HG03064 (cell line): ENCODE measurements at regions not wholly inside any gene's neighbourhood (a gene's known extent, or its start where the extent isn't known, plus 50 kb on each side); places are given as distances from the start of the nearest gene placed in this dataset.

ENCODE experiments used
- ATAC-seq: cut with Tn5 transposase; IDR thresholded peaks from one replicate; pipeline ENCODE4 v1.9.1; 2021; ENCODE audit warnings: low read depth; ENCODE audit not compliant: unreplicated experiment

DNA sequence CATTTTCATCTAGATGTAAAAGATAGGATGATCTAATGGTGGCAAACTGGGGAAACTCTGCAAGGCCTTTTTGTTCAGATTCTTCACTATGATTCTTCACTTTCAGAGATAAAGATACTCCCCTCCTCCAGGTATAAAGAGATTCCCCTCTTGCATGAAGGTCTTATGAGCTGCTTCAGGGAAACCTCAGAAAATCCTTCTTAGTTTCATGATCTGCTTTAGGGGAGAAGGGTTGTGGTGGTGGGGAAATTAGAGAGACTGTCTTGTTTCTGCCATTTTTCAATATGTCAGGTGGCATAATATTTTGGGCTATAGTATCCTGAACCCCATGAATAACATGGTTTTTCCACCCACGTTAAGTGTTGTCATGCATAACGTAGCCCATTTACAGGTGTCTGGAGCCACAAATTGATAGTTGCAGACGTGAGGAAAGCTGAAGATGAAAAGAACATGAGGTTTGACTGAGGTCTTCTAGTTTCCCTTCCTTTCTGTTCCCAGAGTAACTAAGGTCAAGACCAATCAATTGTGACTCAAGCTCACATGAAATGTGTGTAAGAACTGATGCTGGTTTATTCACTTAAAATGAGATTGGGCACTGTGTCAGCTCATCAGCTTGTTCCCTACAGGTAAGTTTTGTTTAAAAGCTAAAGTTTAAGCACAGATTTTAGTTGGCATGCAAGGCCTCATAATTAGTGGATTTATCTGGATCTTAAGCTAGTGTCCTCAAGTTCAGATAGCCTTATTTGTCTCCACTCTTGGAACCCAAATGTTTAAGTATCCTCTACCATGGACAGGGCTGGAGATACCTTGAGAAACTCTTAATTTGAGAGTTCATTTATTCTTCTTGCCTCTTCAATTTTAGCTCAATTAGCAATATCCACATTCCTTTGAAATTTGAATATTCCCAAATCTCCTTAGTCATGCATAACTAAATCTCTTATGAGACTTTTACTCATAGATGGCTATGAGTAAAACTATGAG lies 304.5 kb upstream of the FANCL start:
- no peak for ATAC-seq

DNA sequence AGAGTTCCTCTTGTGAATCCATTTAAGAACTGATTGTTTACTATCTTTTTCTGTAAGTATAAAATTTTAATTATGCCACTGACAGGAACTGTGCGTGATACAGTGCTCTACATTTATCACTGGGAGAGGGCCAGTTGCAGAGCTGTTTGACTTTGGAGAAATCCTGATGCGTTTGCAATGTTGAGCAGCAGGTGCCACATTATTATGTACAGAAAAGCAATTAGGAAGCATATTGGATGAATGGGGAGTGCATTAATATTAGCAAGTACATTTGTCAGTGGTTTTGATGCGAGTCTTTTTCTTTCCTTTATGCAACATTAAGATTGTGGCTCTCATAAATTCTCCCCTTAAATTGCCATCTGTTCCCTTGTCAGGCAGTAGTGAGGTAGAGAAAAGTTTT lies 302.3 kb upstream of the FANCL start:
- ATAC-seq, result no peak

DNA sequence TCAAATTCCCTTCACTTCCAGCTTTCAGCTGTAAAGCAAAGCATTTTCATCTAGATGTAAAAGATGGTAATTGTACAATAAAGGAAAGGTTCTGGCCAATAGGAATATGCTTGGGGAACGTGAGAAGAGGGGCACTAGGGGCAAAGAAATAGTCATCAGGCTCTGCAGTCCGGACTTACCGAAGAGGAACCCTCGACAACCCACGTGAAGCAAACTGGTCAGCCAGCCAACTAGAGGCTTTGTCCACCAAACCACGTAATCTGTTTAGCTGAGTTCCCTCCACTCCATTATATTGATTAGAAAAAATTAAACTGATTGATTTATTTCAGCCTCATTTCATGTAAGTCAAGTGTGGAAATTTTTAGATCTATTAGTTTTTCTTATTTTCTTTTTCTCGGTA lies 300.4 kb upstream of the FANCL start:
- ATAC-seq, result no peak

DNA sequence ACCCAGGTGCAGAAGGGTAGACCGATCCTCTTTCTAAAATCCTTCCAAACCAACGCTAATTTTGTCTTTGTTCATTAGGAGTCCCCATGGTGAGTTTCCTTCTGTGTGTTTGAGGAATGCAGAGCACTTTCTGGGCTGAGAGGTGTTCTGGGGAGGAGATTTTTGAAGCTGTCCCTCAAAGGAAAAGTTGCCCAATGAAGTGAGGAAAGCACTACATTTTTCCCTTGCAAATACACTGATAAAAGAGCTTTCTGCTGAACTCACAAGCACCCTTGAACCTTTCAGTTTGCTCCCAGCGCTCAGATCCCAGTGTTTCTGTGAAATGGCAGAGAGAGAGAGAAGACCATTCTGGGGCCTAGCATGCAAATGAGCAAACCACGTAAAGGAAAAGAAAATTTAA lies 299.6 kb upstream of the FANCL start:
- no peak for ATAC-seq

DNA sequence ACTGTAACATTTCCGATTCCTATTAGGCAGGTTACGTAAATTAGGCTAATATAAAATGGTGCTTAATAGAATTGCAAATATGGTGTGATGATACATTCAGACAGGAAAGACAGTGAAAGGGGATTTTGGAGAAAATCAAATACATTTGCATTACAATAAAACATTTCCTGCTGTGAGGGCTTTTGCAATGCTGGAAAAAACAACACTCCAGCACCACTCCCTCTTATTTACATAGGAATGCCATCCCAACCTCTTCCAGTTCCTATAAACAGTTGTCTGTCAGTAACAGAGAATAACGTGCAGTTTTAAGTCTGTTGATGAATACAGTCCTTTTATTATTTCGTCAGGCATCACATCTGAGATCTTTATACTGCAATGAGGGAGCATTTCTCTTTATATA lies 298.8 kb upstream of the FANCL start:
- no peak for ATAC-seq

DNA sequence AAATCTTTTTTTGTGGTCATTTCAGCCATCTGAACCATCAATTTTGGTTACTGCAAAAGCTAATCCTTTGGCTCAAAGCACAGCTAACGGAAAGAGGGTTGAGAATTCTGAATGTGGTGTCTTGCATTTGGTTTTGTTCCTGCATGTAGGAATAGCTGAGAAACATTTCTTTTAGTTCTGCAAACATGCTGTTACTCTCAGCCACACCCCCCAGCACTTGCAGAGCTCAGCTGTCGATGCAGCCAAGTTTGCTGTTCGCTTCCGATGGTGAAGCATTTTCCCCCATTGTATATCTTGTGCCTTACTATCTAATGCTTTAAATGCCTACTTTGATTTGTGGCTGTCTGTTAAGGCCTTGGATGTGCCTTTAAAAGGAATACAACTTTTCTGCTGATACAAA lies 294.9 kb upstream of the FANCL start:
- ATAC-seq, result no peak

DNA sequence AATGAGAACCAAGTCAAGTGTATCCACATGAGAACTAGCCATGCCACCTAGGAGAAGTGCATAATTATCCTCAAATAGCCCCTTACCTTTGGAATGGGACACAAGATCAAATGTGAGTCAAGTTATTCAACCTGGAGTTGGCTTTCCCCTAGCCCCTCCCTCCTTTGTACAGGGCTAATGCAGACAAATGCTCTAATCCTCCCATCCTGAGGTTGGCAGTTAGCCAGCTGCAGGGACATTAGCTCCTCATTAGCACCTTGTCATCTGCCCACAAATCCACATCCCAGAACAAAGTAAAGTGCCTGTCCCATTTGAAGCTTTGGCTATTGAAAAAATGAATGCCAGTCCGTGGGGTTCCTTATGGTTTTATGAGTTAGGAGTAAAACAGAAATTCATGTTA lies 294.1 kb upstream of the FANCL start:
- no peak for ATAC-seq

DNA sequence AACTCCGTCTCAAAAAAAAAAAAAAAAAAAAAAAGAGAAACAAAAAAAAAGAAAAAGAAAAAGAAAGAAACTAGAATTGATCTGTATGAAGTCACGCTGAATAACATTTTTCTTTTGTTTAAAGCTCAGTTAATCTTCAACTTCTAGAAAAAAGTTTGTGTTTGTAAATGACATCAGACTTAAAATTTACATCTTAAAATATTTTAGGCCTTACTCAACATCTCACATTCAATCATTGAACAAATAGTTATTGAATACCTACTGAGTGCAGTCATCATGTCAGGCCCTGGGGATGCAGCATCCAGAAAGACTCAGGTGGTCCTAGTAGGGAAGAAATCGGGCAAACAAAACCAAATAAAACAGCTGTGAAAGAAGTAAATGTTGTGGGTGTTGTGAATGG lies 292.3 kb upstream of the FANCL start:
- ATAC-seq, result no peak

DNA sequence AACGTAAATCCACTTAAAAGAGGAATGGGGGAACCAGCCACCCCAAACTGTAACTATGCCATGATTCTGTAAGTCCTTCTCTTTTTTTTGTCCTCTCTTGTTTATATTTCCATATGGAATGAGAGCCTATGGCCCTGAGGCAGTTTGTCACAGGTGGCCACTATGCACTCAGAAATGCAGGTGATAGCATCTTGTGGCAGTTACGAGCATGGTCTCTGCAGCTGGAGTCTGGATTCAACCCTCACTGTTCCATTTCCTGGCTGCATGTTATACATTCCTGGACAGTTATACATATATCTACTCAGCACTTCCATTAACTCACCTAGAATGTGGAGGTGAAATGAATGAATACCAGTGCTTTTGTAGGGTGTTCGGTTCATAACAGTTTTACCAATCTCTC lies 291.5 kb upstream of the FANCL start:
- ATAC-seq, result no peak

DNA sequence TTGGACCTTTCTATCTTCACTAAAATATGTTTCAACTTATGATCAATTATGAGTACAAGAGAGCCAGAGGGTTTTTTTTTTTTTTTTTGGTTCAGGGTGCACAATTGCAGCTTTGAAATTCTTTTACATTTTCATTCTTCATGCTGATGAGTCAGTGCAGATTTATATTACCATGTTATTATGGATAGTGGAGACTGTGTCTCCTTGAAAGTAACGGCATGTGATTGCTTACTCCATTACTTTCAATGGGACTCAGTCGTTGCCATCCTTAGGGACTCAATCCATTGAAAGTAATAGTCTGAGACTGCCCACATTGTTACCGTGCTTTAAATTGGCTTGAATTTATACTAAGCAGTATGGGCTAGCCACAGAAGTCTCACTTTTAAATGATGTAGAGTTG lies 286.5 kb upstream of the FANCL start:
- no peak for ATAC-seq

DNA sequence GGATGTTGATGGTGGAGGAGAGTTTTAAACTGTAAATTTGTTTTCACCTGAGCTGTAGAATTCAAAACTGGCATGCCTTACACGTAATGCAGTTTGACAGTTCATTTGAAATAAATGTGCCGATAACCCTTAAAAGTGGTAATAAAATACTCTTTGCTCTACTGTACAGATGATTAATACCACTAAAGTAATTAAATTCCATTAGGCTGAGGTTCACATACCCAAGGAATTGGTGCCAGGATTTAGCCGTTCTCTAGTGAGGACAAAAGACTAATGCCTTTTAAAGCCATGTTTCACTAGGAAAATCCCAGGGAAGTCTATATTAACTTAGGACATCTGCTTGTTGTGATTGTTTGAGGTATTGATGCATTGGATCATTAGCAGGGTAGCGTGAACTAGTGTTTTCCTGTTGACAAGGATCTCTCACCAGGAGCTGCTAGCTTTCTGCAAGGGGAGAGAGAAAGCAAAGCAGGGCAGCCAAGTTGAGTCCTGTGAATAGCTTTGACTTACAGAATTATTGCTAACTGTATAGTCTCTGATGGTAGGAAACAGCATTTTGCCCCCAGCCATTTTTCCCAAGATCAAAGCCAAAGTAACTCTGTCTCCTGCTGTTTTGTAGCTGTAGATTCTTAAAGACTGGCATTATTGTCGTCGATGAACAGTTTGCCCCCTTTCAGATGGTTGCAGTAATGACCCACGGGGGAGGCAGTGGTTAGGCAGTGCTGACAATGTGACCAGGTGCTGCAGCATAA lies 280.9 kb upstream of the FANCL start:
- ATAC-seq, result no peak

DNA sequence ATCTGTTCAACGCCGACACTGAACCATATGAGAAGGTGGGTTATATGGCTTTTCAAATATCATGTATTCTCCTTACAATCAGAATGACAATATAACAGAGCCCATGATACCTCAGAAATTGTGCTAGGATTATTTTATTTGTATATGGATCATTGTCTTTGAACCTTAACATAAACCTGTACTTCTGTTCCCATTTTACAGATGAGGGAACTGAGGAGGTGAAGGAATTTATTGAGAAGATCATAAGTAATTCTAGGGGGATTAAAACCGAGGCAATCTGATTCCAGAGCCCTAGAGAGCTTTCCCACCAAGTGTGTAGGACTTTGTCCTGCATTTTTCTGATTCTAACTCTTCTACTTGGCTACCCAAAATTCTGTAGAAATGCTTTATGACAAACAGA lies 279.8 kb upstream of the FANCL start:
- no peak for ATAC-seq

DNA sequence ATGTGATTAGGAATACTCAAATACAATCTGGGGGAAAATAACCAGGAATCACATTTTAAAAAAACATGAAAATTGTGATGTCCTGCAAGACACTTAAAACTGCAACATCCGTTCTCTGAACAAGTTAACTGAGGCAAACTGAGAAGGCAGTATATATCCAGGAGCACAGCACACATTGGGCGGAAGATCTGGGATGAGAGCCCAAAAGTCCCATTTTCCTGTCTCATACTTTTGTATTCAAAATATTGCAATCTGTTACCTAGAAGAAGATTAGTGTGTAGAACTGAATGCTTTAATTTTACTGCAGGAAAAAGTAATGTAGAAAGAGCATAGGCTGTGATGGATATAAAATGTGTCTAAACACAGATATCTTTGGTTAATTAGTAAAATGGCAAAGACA lies 276.8 kb upstream of the FANCL start:
- ATAC-seq, result no peak

DNA sequence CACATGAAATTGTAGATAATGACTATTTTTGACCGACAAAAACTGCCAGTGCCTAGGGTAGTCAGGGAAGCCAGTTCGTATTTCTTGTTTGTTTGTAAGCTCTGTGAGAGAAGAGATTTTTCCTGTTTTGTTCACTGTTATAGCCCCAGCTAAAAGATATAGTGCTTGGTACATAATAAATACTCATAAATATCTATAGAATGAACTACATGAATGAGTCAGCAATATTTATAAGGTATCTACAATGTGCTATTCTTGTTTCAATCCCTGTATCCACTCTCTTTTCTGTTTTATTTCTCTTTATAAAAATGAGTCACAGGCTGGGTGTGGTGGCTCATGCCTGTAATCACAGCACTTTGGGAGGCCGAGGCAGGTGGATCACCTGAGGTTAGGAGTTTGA lies 275.6 kb upstream of the FANCL start:
- ATAC-seq, result no peak

DNA sequence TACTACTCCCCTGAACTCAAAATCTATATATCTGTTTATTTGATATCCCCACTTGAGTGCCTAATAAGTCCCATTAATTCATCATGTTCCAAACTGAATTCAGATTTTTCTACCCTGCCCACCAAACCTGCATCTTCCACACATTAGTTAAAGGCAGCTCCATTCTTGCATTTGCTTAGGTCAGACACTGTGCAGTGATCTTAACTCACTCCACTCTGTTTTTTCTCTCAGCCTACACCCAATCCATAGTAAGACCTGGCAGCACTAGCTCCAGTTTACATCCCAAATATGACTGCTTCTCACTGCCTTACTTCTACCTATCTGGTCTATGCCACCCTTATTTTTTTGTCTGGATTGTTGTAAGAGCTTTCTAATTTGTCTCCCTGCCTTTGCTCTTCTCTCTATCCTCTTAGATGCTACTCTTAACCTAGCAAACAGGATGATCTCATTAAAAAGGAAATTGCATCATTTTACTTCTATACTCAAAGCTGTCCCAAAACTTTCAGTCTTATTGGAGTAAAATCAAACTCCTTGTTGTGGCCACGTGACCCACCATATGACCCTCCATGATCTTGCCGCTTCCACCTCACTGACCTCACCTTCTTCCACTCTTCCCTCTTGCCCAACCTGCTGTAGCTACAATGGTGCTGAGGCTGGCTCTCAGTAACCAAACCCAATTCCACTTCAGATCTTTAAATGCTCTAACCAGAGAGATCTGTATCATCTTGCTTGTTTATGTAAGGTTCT lies 274.9 kb upstream of the FANCL start:
- ATAC-seq, result no peak

DNA sequence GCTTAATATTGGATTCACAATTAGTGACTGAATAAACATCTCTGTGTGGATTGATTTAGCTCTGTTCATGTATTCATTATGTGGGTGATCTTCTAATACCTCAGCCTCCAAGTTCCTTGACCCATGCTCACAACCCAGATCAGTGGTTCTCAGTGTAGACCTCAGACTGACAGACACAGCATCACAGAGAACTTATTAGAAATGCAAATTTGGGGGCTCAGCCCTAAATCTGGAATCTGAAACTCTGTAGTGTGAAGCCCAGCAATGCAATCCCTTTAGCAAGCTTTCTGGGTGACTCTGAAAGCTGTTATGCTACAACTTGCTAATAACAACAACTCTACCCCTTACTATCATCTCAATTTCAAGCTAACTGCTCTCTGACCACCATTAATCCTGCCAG lies 273.1 kb upstream of the FANCL start:
- no peak for ATAC-seq

DNA sequence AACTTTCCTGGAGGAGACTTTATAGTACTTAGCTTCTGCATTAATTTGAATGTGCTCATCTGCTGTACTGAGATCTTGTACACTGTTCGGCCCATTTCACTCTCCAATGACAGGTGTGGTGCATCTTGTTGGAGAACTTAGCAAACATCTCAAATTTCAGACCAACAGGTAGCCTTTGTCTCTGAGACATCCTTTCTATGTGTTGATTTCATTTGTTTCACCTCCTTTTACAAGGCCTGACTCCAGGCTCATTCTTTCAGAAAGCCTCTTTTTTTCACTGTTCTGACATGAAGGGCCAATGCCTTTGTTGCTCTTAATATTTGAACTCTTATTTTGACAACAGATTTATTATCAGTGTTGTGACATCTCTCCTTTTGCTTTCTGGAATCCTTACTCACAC lies 271.8 kb upstream of the FANCL start:
- ATAC-seq, result no peak

DNA sequence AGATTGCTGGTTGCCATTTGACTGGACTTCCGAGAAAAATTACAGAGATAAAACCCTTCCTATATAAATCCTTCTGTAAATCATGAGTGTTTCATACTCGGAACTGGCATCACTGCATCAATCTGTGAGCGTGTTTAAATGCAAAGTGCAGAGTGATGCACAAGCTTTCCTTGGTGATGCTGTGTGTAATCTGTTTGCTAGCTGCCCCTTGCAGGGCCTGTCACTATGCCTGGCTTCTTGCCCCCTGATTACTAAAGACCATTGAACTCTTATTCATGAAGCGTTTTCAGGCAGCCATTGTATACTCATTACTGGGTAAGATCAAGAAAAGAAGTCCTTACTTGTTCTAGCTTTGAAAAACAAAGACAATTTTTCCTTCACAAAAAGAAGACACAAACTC lies 266.9 kb upstream of the FANCL start:
- ATAC-seq, result no peak

DNA sequence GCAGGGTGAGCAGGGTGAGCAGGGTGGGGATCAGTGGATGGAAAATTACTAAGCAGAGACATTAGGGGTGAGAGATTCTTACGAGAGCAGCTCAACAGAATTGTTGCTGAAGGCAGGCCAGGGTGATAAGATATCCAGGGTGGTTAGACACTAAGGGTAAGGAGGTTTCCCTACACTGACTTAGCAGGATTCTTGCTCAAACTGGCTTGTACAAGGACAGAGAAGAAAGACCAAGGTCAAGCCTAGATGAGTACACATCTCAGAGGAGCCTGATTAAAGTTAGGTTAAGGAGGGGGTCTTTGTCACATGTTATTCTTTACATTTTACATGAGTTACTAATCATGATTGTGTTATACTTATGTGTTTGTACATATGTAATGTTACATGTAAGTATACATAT lies 262.8 kb upstream of the FANCL start:
- ATAC-seq, result no peak

DNA sequence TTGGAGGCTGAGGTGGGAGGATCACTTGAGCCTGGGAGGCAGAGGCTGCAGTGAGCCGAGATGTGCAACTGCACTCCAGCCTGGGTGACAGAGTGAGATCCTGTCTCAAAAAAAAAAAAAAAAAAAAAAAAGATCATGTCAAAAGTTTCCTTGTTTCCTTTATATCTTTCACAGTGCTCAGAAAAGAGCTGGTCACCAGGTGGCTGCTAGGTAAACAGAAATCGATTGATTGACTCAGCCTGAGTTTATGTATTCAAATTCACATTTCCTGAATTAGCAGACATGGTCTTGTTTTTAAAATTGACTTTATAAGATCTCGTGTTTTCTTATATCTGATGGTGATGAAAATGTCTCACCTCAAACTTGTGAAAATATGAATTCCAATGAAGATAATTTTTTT lies 261.8 kb upstream of the FANCL start:
- ATAC-seq, result no peak
